Aorta (tissue), 5 donors: ENCODE measurements at regions not wholly inside any gene's neighbourhood (a gene's known extent, or its start where the extent isn't known, plus 50 kb on each side); places are given as distances from the start of the nearest gene placed in this dataset.

Experiments
- ATAC-seq: fragments of 200-7000 bp; cut with Tn5 transposase; one replicate; pipeline ENCODE4 v1.9.1; 2022; ENCODE audit warnings: moderate library complexity; ENCODE audit not compliant: low FRiP score
- DNase-seq, 2 donors: peaks; one replicate each; pipeline ENCODE4 v3.0.0-alpha.2; 2020
- H3K27ac ChIP-seq, 2 donors: one replicate each; pipeline ENCODE4 v1.5.1; 2013; ENCODE audit warnings: low read length in 2 of 2, mild to moderate bottlenecking in 2 of 2, moderate library complexity in 2 of 2, control low read depth in 1 of 2, inconsistent platforms in 1 of 2, low read depth in 1 of 2
- H3K27me3 ChIP-seq, 2 donors: one replicate each; pipeline ENCODE4 v1.6.1; 2013; ENCODE audit warnings: control low read depth in 1 of 2, low read length in 1 of 2, mild to moderate bottlenecking in 1 of 2, moderate library complexity in 1 of 2; ENCODE audit not compliant: insufficient read depth in 2 of 2, control insufficient read depth in 1 of 2
- H3K36me3 ChIP-seq, 2 donors: one replicate each; pipeline ENCODE4 v1.6.1; 2013; ENCODE audit warnings: control low read depth in 1 of 2, low read length in 1 of 2, mild to moderate bottlenecking in 1 of 2; ENCODE audit not compliant: insufficient read depth in 2 of 2, control insufficient read depth in 1 of 2
- H3K4me1 ChIP-seq, 2 donors: one replicate each; pipeline ENCODE4 v1.6.1; 2013; ENCODE audit warnings: low read length in 2 of 2, control low read depth in 1 of 2, mild to moderate bottlenecking in 1 of 2, moderate library complexity in 1 of 2; ENCODE audit not compliant: insufficient read depth in 2 of 2, control insufficient read depth in 1 of 2
- H3K4me3 ChIP-seq, 2 donors: one replicate each; pipeline ENCODE4 v1.5.1; 2013; ENCODE audit warnings: low read length in 2 of 2, control low read depth in 1 of 2, mild to moderate bottlenecking in 1 of 2
- H3K9me3 ChIP-seq: one replicate; pipeline ENCODE4 v1.6.1; 2013; ENCODE audit warnings: mild to moderate bottlenecking, low read length; ENCODE audit not compliant: control insufficient read depth
- WGBS, 2 donors: extraction: QIAGEN DNeasy Blood & Tissue Kit; methylation state at CpG; one replicate each; pipeline ENCODE4 v1.1.7; 2013; 5-methylcytosine and 5-hydroxymethylcytosine counted together
- intact Hi-C, 2 donors: fragments of 100-400 bp; cut with DNase I; formaldehyde crosslinking; loops; one replicate each; pipeline versions ENCODE4 v1.14.2 to v1.15.0; 2022
- donor health status: healthy with polysubstance abuse.
- donor health status: Bipolar disorder and iron deficiency.
- donor health status: DM: no; HTN: no; CAD: no.
- donor health status: DM: no; HTN: no; CAD: no.
- donor health status: DM: yes; HTN: yes; CAD: no.

DNA sequence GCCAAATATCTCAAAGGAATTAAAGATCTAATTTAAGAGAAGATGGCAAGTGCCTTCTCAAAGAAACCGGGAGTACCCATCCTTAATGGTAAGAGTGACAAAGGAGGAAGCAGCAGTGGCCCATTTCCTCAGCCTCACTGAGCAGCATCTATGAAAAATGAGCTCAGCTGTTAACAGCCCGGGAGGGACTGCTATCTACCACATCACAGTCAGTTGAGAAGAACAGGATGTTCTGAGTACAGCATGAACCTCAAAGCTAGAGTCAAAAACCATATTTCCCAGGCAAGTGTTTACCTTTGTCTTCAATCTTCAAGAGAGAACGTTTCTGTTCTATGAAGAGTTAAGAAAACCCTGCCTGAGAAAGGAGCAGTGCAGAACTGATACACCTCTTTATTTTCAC, 115.0 kb downstream of the BTG1 start:
- no peak for DNase-seq
- no peaks in the 10 kb centered on the region for H3K36me3 ChIP-seq
- ATAC-seq, result no peak
- intact Hi-C loops, result no loop called here
- no peak overlapping the region for H3K4me3 ChIP-seq
- H3K27me3 ChIP-seq, result no peaks in the 10 kb centered on the region
- H3K4me1 ChIP-seq, result peaks cover 3% of the 10 kb centered on the region in 2 donors
- peak overlapping the region in 1 of 2 donors; percentile 45 for H3K27ac ChIP-seq
- no peaks in the 10 kb centered on the region for H3K9me3 ChIP-seq
- WGBS, 2 donors, result 12 to 32% methylated on average over 3 of the region's 3 CpGs

DNA sequence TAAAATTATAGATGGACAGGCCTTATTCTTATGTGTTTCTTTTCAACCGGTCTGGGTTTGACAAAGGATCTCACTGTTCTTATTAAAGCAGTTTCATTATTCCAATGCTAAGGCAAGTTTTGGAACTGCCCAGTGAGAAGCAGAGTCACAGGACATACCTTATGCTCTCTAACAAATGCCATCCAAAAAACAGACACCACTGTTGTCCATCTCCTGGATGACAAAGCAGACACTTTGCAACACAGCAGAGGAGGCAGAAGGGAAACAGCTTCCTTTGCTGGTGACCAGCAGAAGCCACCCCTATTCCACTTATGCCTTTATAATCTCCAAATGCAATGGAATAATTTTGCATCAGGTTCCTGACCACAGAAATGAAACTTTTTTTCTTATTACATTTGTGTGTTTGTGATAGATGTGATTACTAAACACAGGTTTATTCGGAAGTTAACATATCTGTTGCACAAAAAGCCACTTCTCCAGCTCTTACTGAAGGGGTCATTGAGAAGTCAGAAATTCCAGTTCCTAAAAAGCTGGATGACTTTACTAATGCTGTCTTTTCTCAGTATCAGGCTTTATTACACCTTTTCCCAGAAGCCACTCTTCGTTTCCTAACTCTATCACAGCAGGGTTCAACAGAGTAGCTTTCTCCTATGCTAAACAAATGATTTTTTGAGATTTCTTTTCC, 115.6 kb downstream of the BTG1 start:
- intact Hi-C loops, result no loop called here

DNA sequence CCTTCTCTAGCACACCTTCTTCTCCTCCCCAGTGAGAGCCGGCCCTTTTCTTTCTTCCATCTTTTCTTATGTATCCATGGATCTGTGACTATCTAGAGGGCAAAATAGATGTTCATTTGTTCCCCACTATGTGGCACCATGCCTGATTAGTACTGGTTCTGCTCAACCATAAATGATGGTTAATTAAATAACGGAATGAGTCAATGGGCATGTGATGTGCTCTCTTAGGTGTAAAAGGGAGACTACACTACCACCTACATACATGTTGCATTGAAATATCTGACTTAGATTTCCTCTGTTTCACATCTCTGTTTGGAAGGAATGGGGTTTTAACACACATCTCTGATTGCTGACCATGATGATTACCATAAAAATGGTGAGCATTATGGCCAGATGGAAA, 116.5 kb downstream of the BTG1 start:
- no peak overlapping the region for H3K4me3 ChIP-seq
- intact Hi-C loops, result no loop called here
- no peak for DNase-seq
- no peaks in the 10 kb centered on the region for H3K36me3 ChIP-seq
- no peaks in the 10 kb centered on the region for H3K9me3 ChIP-seq
- ATAC-seq, result no peak
- no peak overlapping the region for H3K27ac ChIP-seq
- no peaks in the 10 kb centered on the region for H3K27me3 ChIP-seq
- 97 to 99% methylated on average over 2 of the region's 2 CpGs for WGBS, 2 donors
- peaks cover 3% of the 10 kb centered on the region in 2 donors for H3K4me1 ChIP-seq

More for the DNA sequence above, 115.6 kb downstream of the BTG1 start:
- Histone ChIP-seq H3K9me3 (no peaks in the 10 kb centered on the region), H3K27me3 (no peaks in the 10 kb centered on the region), H3K36me3 (no peaks in the 10 kb centered on the region), H3K4me1 (peaks cover 3% of the 10 kb centered on the region in 2 donors), H3K4me3 (no peak overlapping the region), H3K27ac (peak overlapping the region in 1 of 2 donors; percentile 76)
- no peak for DNase-seq
- WGBS, 2 donors, result 70 to 84% methylated on average over 3 of the region's 3 CpGs
- ATAC-seq, result no peak

DNA sequence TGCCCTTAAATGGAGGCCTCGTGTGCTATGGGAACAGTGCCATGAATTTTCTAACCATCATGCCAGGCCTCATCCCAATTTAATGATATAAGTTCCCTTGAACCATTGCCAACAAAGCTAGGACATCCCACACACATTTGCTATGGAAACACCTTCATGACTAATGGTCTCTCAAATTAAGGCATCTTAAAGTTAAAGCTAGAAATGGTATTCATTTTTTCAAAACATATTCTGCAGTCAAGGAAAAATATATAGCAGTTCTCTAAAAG, 117.3 kb downstream of the BTG1 start:
- DNase-seq (no peak), ATAC-seq (no peak)
- Histone ChIP-seq H3K27ac (peak overlapping the region; percentile 40 to 87), H3K36me3 (no peaks in the 10 kb centered on the region), H3K27me3 (no peaks in the 10 kb centered on the region), H3K9me3 (no peaks in the 10 kb centered on the region), H3K4me3 (no peak overlapping the region), H3K4me1 (peaks cover 3% of the 10 kb centered on the region in 2 donors)
- 6 to 7% methylated on average over 1 of the region's 1 CpG for WGBS, 2 donors
- intact Hi-C loops, result no loop called here

DNA sequence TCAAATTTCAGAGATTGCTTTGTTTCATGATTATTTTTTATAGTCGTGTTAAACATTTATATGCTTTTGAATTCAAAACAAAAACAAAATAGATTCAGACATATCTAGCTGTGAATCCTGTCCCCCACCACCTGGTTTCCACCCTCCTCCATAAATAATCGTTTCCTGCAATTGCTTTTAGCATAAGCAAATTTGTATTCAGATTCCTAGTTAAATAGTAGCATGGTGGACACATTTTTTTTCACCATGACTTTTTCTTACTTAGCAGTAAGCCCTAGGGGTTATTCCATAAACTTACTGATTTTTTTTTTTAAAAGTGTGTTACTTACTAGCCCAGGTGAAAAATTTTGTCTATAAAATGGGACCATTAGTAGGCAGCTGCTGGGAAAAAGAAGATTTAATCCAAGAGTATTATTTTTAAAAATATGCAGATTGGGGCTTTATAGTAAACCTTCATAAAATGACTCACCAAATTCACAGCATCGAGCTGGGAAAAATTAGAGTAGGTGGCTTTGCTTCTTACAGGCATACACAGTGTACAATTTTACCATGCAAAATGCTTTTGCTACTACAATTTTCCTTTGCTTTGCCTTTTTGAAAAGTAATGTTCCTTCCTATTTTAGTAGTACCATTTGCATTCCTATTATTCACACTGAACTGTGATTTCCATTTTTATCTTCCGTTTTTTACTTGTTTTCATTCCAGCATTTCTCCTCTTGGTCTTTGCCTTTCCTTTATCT, 117.8 kb downstream of the BTG1 start:
- no peaks in the 10 kb centered on the region for H3K9me3 ChIP-seq
- peak overlapping the region; percentile 40 to 87 for H3K27ac ChIP-seq
- WGBS, 2 donors, result 46% methylated on average over 4 of the region's 4 CpGs
- H3K36me3 ChIP-seq, result no peaks in the 10 kb centered on the region
- no peak for DNase-seq
- H3K27me3 ChIP-seq, result no peaks in the 10 kb centered on the region
- H3K4me3 ChIP-seq, result no peak overlapping the region
- no peak for ATAC-seq
- peaks cover 3% of the 10 kb centered on the region in 2 donors for H3K4me1 ChIP-seq
- intact Hi-C loops, result no loop called here

DNA sequence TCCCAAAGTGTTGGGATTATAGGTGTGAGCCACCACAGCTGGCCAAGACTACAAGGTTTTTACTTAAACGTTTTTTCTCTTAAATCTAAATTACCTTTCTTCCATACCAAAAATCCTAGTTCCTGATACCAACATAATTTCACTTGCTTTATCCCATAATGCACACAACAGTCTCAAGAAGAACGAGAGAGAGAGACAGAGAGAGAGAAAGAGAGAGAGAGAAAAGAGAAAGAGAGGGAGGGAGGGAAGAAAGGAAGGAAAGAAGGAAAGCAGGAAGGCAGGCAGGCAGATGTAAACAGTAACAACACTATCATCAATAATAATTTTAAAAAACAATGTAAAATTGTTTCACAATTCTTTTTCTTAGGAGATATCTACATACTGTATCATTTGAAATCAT, 118.4 kb downstream of the BTG1 start:
- H3K36me3 ChIP-seq, result no peaks in the 10 kb centered on the region
- intact Hi-C loops, result no loop called here
- H3K4me3 ChIP-seq, result no peak overlapping the region
- no peaks in the 10 kb centered on the region for H3K27me3 ChIP-seq
- DNase-seq, result no peak
- ATAC-seq, result no peak
- WGBS, 2 donors, result 84% methylated on average over 2 of the region's 2 CpGs
- peak overlapping the region in 1 of 2 donors; percentile 19 for H3K27ac ChIP-seq
- no peaks in the 10 kb centered on the region for H3K9me3 ChIP-seq
- H3K4me1 ChIP-seq, result peaks cover 3% of the 10 kb centered on the region in 2 donors

DNA sequence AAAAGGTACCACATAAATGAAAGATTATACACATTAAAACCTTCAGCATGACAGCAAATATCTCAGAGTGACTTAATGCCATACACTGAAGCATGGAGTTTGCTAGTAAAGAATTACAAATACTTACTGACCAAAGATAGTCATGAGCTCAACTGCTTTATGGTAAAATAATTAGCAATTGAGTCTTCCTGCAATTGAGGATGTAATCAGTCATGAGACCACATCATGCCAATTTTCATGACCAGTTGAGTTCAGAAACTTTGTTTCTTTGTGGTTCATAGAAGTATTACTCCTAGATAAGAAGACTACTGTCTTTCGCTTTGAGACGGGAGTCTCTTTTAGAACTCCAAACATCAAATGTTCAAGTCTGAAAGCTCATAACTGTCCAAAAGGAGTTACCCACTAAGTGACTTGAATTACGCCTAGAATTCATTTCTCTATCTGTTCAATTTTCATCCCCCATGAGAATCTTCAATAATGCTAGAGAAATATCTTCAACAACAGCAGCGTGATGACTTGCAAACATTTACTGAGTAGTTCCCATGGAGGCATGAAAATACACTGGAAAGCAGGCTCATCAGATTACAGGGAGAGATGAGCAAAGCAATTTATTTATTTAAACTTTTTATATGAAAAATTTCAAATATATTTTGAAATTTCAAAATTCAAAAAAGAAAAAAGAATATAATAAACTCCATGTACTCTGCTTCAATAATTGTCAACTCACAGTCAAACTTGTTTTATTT, 120.0 kb downstream of the BTG1 start:
- DNase-seq (no peak), ATAC-seq (no peak)
- Histone ChIP-seq H3K36me3 (no peaks in the 10 kb centered on the region), H3K4me1 (peaks cover 3% of the 10 kb centered on the region in 2 donors), H3K27me3 (no peaks in the 10 kb centered on the region), H3K27ac (no peak overlapping the region), H3K4me3 (no peak overlapping the region), H3K9me3 (no peaks in the 10 kb centered on the region)
- intact Hi-C loops, result no loop called here
- 97% methylated on average over 4 of the region's 4 CpGs for WGBS, 2 donors

DNA sequence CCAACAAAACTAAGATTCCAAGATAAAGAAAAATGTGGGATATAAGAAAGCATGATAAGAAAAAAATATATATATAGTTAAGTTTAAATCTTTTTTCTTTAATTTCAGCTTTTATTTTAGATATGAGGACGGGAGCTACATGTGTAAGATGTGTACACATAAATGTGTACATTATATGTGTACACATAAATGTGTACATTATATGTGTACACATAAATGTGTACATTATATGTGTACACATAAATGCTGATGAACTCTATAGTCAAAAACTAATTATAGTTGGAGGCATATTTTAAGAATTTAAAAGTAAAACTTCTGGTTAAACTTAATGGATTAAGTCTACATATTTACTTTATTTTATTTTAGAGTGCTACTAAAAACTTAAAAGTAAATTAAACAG, 123.6 kb downstream of the BTG1 start:
- WGBS, 2 donors, result 93 to 96% methylated on average over 1 of the region's 1 CpG
- ATAC-seq (no peak), DNase-seq (no peak)
- Histone ChIP-seq H3K4me1 (no peaks in the 10 kb centered on the region), H3K27me3 (no peaks in the 10 kb centered on the region), H3K9me3 (no peaks in the 10 kb centered on the region), H3K27ac (no peak overlapping the region), H3K4me3 (no peak overlapping the region), H3K36me3 (no peaks in the 10 kb centered on the region)
- intact Hi-C loops, result no loop called here

DNA sequence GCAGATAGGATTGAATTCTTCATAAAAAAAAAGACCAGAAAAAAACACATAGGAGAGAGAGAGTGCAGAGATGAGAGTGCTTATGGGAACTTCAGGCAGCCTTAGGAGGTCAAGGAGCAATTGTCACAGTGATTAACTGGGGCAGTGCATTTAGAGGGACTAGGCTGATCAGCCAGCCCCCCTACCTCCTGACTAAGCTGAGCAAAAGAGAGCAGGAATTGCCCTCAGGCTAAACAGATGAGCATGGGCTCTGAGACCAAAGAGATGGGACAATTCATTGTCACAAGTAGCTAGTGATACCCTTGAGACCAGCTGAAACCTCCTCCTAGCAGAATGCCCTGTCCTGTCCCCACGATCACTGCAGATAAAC, 124.0 kb downstream of the BTG1 start:
- no peaks in the 10 kb centered on the region for H3K9me3 ChIP-seq
- H3K27me3 ChIP-seq, result no peaks in the 10 kb centered on the region
- H3K27ac ChIP-seq, result no peak overlapping the region
- intact Hi-C loops, result no loop called here
- 59 to 80% methylated on average over 1 of the region's 1 CpG for WGBS, 2 donors
- H3K4me1 ChIP-seq, result no peaks in the 10 kb centered on the region
- H3K36me3 ChIP-seq, result no peaks in the 10 kb centered on the region
- DNase-seq (no peak), ATAC-seq (no peak)
- H3K4me3 ChIP-seq, result no peak overlapping the region
